ENCODE measurements at regions not wholly inside any gene's neighbourhood (a gene's known extent, or its start where the extent isn't known, plus 50 kb on each side); places are given as distances from the start of the nearest gene placed in this dataset.
"Not testable (repeated sequence)": the region's sequence is repeated elsewhere in the genome, so short reads cannot be mapped to it uniquely, and the experiment has no call there.

- no peak for DNase-seq (ENCODE audit: low spot score)
Measured at GRCh38 chr10:117790179-117790578, 247.6 kb downstream of the EMX2 start.

GRCh38 chr10:117790621-117791020, 248.1 kb downstream of the EMX2 start:
- no peak for DNase-seq (ENCODE audit: low spot score)

DNA sequence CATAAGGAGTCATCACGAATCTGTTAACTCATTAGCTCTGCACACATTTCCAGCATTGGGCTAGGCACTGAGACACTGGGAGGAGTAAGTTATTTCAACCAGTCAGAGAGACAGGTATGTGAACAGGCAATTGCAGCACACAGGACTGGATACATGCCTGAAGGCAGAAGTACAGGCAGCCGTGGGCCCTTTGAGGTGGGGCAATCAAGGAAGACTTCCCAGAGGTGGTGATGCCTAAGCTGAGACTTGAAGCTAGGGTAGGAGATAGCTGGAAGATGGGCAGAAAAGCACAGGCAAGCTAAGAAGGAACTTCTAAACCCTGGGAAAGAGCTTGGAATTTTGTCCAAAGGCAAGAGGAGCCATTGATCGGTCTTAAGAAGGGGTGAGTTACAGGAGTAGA, 249.7 kb downstream of the EMX2 start:
- DNase-seq (ENCODE audit: low spot score) = no peak

- no peak for DNase-seq (ENCODE audit: low spot score)
Measured at GRCh38 chr10:117796130-117796745, 250.5 kb downstream of the RAB11FIP2 start.

GRCh38 chr10:117797296-117797695, 249.4 kb downstream of the RAB11FIP2 start:
- DNase-seq (ENCODE audit: low spot score) = no peak

- no peak for DNase-seq (ENCODE audit: low spot score)
Measured at GRCh38 chr10:117801691-117802090, 245.1 kb downstream of the RAB11FIP2 start.

DNA sequence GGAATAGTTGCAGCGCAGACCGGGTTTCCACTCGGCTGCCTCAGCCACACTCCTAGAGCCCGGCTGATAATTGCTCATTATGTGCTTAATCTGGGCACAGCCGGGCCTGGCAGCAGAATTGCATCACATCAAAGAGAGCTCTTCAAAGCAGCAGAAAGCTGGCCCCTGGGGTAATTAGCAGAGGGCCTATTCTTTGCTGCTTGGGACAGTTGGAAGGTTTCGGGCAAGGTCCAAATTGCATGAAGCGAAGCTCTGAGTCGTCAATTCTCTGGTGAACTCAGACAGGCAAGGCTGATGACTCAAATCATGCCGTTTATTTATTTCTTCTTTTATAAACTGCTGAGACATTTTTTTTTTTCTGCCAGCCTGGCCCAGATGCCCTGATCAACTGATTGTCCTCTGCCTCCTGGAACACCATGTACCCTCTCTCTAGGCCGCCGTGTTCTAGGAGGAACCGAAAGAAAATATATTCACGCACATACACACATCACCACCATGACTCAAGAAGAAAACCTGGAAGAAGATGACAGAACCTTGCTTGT, 242.2 kb downstream of the RAB11FIP2 start:
- DNase-seq (ENCODE audit: low spot score) = no peak

DNA sequence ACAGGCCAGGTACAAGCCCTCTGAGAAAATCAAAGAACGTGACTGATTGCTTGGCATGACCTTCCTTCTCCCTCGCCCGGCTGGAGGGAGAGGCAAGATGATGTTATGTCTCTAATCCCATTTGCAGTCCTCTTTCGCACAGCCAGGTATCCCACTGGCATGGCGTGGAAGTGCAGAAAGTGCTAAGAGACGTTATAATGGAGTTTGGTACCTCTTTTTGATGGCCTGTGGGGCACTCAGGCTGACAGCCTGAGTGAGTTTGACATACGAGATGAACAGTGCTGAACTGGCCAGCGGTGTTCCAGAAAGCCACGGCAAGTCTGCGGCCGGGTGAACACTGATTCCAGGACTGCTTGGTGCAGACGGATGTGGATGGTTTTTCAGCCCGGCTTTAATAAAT, 241.6 kb downstream of the RAB11FIP2 start:
- DNase-seq (ENCODE audit: low spot score) = no peak

GRCh38 chr10:117807441-117807840, 239.3 kb downstream of the RAB11FIP2 start:
- no peak for DNase-seq (ENCODE audit: low spot score)

DNA sequence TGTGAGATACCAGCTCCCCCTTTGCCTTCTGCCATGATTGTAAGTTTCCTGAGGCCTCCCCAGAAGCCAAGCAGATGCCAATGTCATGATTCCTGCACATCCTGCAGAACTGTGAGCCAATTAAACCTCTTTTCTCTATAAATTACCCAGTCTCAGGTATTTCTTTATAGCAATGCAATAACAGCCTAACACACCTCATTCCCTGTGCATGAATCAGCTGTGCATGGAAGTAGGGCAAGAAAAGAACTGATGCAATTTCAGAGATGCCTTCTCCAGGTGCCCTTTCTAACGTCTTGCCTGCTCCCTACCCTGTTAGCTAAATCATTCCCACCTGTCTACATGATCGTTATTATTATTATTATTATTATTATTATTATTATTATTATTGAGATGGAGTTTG, 230.9 kb downstream of the RAB11FIP2 start:
- not testable (repeated sequence) for DNase-seq (ENCODE audit: low spot score)

DNA sequence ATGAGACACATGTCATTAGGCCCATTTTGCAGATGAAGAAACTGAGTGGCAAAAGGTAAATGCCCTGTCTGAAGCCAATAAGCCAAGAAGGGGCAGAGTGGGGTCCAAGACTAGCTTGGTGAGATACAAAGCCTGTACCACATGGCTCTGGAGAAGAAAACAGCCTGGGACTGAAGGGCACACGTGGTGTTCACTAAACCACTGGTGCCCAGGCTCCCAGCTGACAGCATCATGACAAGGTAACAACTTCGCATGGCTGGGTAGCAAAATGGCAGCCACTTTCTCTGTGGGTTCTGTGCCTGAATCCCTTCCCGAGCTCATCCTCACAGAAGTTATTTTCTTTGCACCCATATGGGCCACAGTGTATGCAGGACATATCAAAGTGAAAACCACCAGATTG, 229.6 kb downstream of the RAB11FIP2 start:
- no peak for DNase-seq (ENCODE audit: low spot score)

- DNase-seq (ENCODE audit: low spot score) = no peak
Measured at GRCh38 chr10:117818721-117819120, 228.0 kb downstream of the RAB11FIP2 start.

GRCh38 chr10:117819304-117819703, 227.4 kb downstream of the RAB11FIP2 start:
- no peak for DNase-seq (ENCODE audit: low spot score)

DNA sequence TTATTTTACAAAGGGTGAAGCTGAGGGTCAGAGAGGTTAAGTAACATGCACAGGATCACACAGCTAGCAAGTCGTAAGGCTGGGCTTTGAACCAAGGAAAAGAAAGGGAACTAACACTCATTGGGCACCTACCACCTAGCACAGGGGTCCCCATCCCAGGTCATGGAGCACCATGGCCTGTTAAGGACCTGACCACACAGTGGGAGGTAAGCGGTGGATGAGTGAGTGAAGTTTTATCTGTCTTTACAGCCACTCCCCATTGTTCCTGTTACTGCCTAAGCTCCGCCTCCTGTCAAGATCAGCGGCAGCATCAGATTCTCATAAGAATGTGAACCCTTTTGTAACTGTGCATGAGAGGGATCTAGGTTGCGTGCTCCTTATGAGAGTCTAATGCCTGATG, 222.8 kb downstream of the RAB11FIP2 start:
- DNase-seq (ENCODE audit: low spot score) = no peak

DNA sequence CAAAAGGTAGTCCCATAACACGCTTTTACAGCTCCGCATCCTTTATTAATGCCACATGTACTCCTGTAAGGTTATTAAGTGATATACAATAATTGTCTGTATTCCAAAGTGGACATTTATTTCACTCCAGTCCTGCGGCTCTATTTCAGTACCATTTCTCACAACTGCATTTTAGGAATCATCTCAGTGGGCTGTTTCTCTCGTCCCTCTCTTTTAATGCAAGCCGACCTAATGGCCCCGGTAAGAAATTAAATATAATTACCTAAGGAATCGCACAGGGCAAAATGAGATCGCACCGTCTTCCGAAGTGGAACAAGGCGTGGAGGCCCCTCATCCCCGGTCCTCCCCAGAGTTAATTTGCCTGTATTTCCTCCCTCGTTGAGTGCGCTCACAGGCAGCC, 216.5 kb downstream of the RAB11FIP2 start:
- DNase-seq (ENCODE audit: low spot score) = no peak

GRCh38 chr10:117830787-117831212, 215.9 kb downstream of the RAB11FIP2 start:
- DNase-seq (ENCODE audit: low spot score) = no peak

DNA sequence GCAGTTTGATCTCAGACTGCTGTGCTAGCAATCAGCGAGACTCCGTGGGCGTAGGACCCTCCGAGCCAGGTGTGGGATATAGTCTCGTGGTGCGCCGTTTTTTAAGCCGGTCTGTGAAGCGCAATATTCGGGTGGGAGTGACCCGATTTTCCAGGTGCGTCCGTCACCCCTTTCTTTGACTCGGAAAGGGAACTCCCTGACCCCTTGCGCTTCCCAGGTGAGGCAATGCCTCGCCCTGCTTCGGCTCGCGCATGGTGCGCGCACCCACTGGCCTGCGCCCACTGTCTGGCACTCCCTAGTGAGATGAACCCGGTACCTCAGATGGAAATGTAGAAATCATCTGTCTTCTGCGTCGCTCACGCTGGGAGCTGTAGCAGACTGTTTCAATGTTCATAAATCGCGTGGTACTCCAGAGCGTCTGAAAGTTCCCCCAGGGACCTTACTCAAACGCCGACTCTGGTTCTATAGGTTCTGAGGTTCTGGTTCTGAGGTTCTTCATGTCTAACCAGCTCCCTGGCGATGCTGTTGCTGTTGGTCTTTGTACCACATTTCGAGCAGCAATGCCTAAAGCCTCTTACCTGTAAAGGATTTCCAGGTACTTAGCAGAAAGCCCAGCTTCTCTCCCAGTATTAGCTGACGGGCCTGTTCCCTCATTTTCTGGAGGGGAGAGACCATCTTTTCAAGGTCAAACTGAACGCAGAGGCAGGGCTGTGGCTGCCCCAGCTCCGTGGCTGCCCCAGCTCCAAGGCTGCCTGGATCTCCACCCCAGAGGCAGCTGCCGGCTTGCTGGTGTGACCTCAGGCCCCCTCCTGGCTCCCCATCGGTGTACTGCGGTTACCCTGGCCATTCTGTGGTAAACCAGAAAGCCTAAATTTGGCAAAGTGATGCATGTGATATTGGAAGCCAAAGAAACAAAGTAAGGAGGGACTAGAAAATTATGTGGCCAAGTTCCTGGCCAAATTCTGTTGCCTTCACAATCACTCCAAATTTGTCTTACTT, 207.9 kb downstream of the RAB11FIP2 start:
- not testable (repeated sequence) for DNase-seq (ENCODE audit: low spot score)

GRCh38 chr10:117856426-117856825, 190.3 kb downstream of the RAB11FIP2 start:
- not testable (repeated sequence) for DNase-seq (ENCODE audit: low spot score)

DNA sequence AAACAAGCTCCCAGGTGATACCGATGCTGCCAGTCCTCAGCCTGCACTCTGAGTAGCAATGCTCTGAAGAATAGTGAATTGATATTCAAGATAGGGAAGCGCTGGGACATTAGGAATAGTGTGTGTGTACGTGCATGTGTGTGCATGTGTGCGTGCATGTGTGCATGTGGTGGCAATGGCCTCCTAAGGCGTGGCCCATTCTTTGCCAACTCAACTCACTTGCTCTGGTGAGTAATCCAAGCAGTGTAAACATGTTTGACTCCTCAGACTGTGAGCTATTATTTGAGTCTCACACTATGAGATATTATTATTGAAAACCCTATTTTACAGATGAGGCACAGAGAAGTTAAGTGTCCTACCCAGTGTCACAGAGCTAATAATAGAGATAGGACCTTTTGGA, 186.6 kb downstream of the RAB11FIP2 start:
- DNase-seq (ENCODE audit: low spot score) = no peak

- no peak for DNase-seq (ENCODE audit: low spot score)
Measured at GRCh38 chr10:117860823-117861222, 185.9 kb downstream of the RAB11FIP2 start.

GRCh38 chr10:117861329-117861728, 185.4 kb downstream of the RAB11FIP2 start:
- DNase-seq (ENCODE audit: low spot score) = no peak

- no peak for DNase-seq (ENCODE audit: low spot score)
Measured at GRCh38 chr10:117863771-117864170, 183.0 kb downstream of the RAB11FIP2 start.

- no peak for DNase-seq (ENCODE audit: low spot score)
Measured at GRCh38 chr10:117865945-117866344, 180.8 kb downstream of the RAB11FIP2 start.

All from mucosa of gallbladder (tissue), 1 donor.